HK-2 (cell line): ENCODE measurements at regions not wholly inside any gene's neighbourhood (a gene's known extent, or its start where the extent isn't known, plus 50 kb on each side); places are given as distances from the start of the nearest gene placed in this dataset.

Source experiments
- DNase-seq: peaks from one replicate; pipeline ENCODE4 v3.0.0-alpha.2; 2018; ENCODE audit not compliant: unreplicated experiment

GRCh38 chr9:89554307-89555035, 50.3 kb upstream of the GADD45G start:
- DNase-seq = no peak

GRCh38 chr9:89553451-89554010, 51.3 kb upstream of the GADD45G start:
- no peak for DNase-seq

GRCh38 chr9:89550346-89550927, 52.5 kb upstream of the SEMA4D start:
- DNase-seq = no peak

GRCh38 chr9:89549031-89549644, 51.2 kb upstream of the SEMA4D start:
- DNase-seq = peak; percentile 73

- no peak for DNase-seq
These were observed 50.2 kb upstream of the SEMA4D start for GRCh38 chr9:89548071-89548638.
